ENCODE measurements at regions not wholly inside any gene's neighbourhood (a gene's known extent, or its start where the extent isn't known, plus 50 kb on each side); places are given as distances from the start of the nearest gene placed in this dataset.
"Not testable (repeated sequence)": the region's sequence is repeated elsewhere in the genome, so short reads cannot be mapped to it uniquely, and the experiment has no call there.

GRCh38 chr16:25556289-25556967 is 135.3 kb upstream of the HS3ST4 start:
- H2BK20ac ChIP-seq (ENCODE audit: low read depth, low read length); dilution Hi-C loops (cut with HindIII; ENCODE audit: low sequenced_read_pairs, unreplicated experiment); H3K4ac ChIP-seq (ENCODE audit: low read depth, low read length); H3K4me1 ChIP-seq (ENCODE audit: control insufficient read depth, insufficient read depth, low read length); ATAC-seq (ENCODE audit: low read depth); H4K8ac ChIP-seq (ENCODE audit: low read depth in 2 of 2, low read length in 2 of 2); H2AK9ac ChIP-seq (replicated peaks; ENCODE audit: low read depth, low read length, poor library complexity); H2BK15ac ChIP-seq (ENCODE audit: low read depth, low read length); H3K14ac ChIP-seq (replicated peaks; ENCODE audit: low read depth, low read length); POLR2A ChIA-PET (ENCODE audit: unreplicated experiment); H4K20me1 ChIP-seq (ENCODE audit: insufficient read depth, low read length); H3K27me3 ChIP-seq (ENCODE audit: control insufficient read depth, insufficient read depth, low read length); H3K9ac ChIP-seq (ENCODE audit: low read depth, low read length); intact Hi-C loops (cut with micrococcal nuclease); H3K27ac ChIP-seq (ENCODE audit: insufficient read depth, low read length); H4K91ac ChIP-seq (ENCODE audit: insufficient read depth, low read depth, low read length); H3K4me2 ChIP-seq (ENCODE audit: low read depth, low read length); H3K4me3 ChIP-seq (ENCODE audit: insufficient read depth, low read depth, low read length); H2BK120ac ChIP-seq (ENCODE audit: low read depth, low read length); H3K18ac ChIP-seq (ENCODE audit: low read depth, low read length); in situ Hi-C loops (cut with MboI; ENCODE audit: low sequenced_read_pairs); H3K9me1 ChIP-seq (ENCODE audit: insufficient read depth, low read length); H2AFZ ChIP-seq (replicated peaks; ENCODE audit: low read length, poor library complexity); H3K9me3 ChIP-seq (ENCODE audit: control insufficient read depth, insufficient read depth, low read length); BruUV-seq (replicated peaks); H3K36me3 ChIP-seq (ENCODE audit: control insufficient read depth, insufficient read depth, low read length); H4K5ac ChIP-seq (ENCODE audit: low read depth, low read length); H3K79me1 ChIP-seq (ENCODE audit: low read depth in 1 of 2, low read length in 2 of 2); DNase-seq; H2AK5ac ChIP-seq (ENCODE audit: low read depth, low read length); H3K23ac ChIP-seq (ENCODE audit: low read depth, low read length); H2BK5ac ChIP-seq (ENCODE audit: low read depth, low read length, poor library complexity, severe bottlenecking); H3K56ac ChIP-seq (ENCODE audit: extremely low read depth, insufficient read depth, low read length): not testable (repeated sequence)
- CTCF ChIA-PET: interaction anchor here (0.6 kb wide), 1 partner anchor 21 kb away, joined by 3 read pairs; no protein-coding TSS in a partner anchor
- WGBS, 2 experiments (ENCODE audit: extremely low coverage in 2 of 2, insufficient read length in 1 of 2): 0% methylated on average over 1 of the region's 15 CpGs; no CpG with 5 or more reads in 1 of the 2 experiments
